Activated naive CD8-positive, alpha-beta T cell treated with anti-CD3 and anti-CD28 coated beads, Interleukin-2, amount 50 U/mL, for 24 hours (primary cell): ENCODE measurements at regions not wholly inside any gene's neighbourhood (a gene's known extent, or its start where the extent isn't known, plus 50 kb on each side); places are given as distances from the start of the nearest gene placed in this dataset.

Source experiments
- ATAC-seq: fragments of 150-1000 bp; cut with Tn5 transposase; one replicate; pipeline ENCODE4 v1.10.0; 2021
- DNase-seq: peaks from one replicate; pipeline ENCODE4 v3.0.0; 2021
- H3K27ac Mint-ChIP-seq: one replicate; pipeline ENCODE4 v1.8.0; 2021; ENCODE audit warnings: mild to moderate bottlenecking, mixed read lengths
- H3K27me3 Mint-ChIP-seq: one replicate; pipeline ENCODE4 v1.8.0; 2021; ENCODE audit warnings: mixed read lengths
- H3K36me3 Mint-ChIP-seq: one replicate; pipeline ENCODE4 v1.8.0; 2021; ENCODE audit warnings: low read depth, mixed read lengths
- H3K4me1 Mint-ChIP-seq: one replicate; pipeline ENCODE4 v1.8.0; 2021; ENCODE audit warnings: mixed read lengths
- H3K4me3 Mint-ChIP-seq: one replicate; pipeline ENCODE4 v1.8.0; 2021; ENCODE audit warnings: mild to moderate bottlenecking, moderate library complexity, mixed read lengths
- H3K9me3 Mint-ChIP-seq: one replicate; pipeline ENCODE4 v1.8.0; 2021; ENCODE audit warnings: mixed read lengths

DNA sequence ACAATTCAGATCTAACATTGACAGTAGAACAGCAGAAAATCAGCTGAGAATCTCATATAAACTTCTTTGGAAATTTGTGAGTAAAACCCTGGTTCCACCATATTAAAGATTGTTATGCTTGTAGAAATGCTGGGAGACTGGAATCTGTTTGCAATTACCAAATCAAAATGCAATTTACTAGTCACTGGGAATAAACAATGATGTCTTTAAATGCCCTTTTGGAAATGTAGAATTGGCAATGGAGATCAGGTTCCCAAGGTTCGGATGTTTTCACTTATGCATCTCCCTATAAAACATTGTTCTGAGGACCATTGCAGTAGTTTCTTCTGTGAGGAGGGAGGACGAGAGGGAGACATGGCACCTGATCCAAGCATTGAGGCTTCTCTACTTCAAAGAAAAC, 384.4 kb downstream of the TMEM167A start:
- H3K27me3 Mint-ChIP-seq: peaks cover 2% of the 10 kb centered on the region
- ATAC-seq (no peak), DNase-seq (no peak)
- H3K4me3 Mint-ChIP-seq: no peak overlapping the region
- no peaks in the 10 kb centered on the region for H3K4me1 Mint-ChIP-seq
- no peak overlapping the region for H3K27ac Mint-ChIP-seq
- H3K9me3 Mint-ChIP-seq: no peaks in the 10 kb centered on the region
- no peaks in the 10 kb centered on the region for H3K36me3 Mint-ChIP-seq

DNA sequence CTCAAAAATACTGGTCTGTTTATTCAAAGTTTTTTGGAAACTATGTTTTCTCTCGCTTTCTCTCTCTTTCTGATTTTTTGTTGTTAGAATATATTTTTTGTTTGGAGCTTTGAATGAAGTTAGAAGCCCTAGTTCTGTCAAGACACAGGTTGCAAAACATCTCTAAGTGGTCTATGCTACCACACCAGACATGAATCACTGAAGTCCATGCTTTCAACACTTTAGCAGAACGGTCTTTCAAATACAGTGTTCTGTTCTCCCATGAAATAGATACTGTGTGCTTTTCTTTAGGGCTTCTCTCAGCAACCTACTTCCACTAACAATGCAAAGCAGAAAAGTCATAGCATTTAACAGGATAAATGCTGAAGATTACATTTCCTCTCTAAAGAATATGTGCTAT, 392.5 kb downstream of the TMEM167A start:
- no peak for DNase-seq
- H3K36me3 Mint-ChIP-seq: no peaks in the 10 kb centered on the region
- no peaks in the 10 kb centered on the region for H3K27me3 Mint-ChIP-seq
- H3K4me3 Mint-ChIP-seq: no peak overlapping the region
- no peaks in the 10 kb centered on the region for H3K4me1 Mint-ChIP-seq
- no peak for ATAC-seq
- H3K9me3 Mint-ChIP-seq: peaks cover 7% of the 10 kb centered on the region
- no peak overlapping the region for H3K27ac Mint-ChIP-seq

- no peak for DNase-seq
- ATAC-seq: no peak
- Mint-ChIP-seq H3K9me3 (peaks cover 7% of the 10 kb centered on the region), H3K27me3 (no peaks in the 10 kb centered on the region), H3K27ac (no peak overlapping the region), H3K4me1 (no peaks in the 10 kb centered on the region), H3K36me3 (no peaks in the 10 kb centered on the region), H3K4me3 (no peak overlapping the region)
Observed at GRCh38 chr5:82684165-82684564, 393.0 kb downstream of the TMEM167A start.

- ATAC-seq: no peak
- H3K9me3 Mint-ChIP-seq: peaks cover 14% of the 10 kb centered on the region
- H3K27ac Mint-ChIP-seq: no peak overlapping the region
- peaks cover 7% of the 10 kb centered on the region for H3K36me3 Mint-ChIP-seq
- no peak overlapping the region for H3K4me3 Mint-ChIP-seq
- peaks cover 22% of the 10 kb centered on the region for H3K4me1 Mint-ChIP-seq
- no peak for DNase-seq
- H3K27me3 Mint-ChIP-seq: peaks cover 5% of the 10 kb centered on the region
Observed at GRCh38 chr5:82679660-82680059, 397.5 kb downstream of the TMEM167A start.

GRCh38 chr5:82676661-82677060, 398.5 kb upstream of the RPS23 start:
- peak overlapping the region; percentile 88 for H3K27ac Mint-ChIP-seq
- H3K9me3 Mint-ChIP-seq: peaks cover 24% of the 10 kb centered on the region
- DNase-seq (no peak), ATAC-seq (peak; percentile 94)
- peaks cover 7% of the 10 kb centered on the region for H3K36me3 Mint-ChIP-seq
- peaks cover 7% of the 10 kb centered on the region for H3K27me3 Mint-ChIP-seq
- H3K4me3 Mint-ChIP-seq: peak overlapping the region; percentile 56
- peaks cover 37% of the 10 kb centered on the region for H3K4me1 Mint-ChIP-seq

GRCh38 chr5:82674671-82675070, 396.5 kb upstream of the RPS23 start:
- Mint-ChIP-seq H3K27ac (no peak overlapping the region), H3K27me3 (peaks cover 7% of the 10 kb centered on the region), H3K4me3 (no peak overlapping the region), H3K36me3 (peaks cover 7% of the 10 kb centered on the region), H3K9me3 (peaks cover 22% of the 10 kb centered on the region), H3K4me1 (peaks cover 37% of the 10 kb centered on the region)
- ATAC-seq: no peak
- no peak for DNase-seq

DNA sequence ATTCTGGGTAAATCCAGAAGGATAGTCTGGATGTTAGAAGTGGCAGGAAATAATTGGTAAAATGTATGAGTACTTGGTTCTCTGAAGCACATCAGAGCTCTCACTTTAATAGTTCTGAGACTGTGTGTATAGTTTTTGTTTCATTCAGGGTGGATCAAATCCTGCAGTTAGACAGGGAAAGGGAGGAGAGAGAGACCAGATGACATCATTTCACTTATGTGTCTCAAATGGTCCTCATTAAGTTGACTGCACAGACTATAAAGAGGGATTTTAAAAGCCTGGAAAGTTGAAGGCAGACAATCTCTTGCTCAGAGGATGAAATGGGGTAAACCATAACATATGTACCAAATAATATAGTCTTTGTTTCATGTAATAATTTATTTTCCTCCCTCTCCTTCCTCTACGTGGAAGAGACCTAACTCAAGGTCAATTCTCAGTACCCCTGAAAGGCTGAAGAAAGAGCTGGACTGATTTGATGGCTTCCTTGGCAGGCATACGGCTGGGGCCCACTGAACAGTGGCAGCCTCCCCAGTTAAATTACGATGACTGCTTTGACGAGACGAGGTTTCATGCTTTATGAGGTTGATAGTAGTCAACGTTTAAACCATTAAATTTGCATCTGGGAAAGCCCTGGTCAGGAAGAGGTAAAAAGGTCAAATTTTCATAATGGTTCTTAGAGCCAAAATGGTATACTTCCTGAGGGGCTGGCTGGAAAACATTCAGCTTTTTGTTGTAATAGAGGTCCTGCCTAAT, 395.1 kb upstream of the RPS23 start:
- DNase-seq (peak; percentile 6), ATAC-seq (peak; percentile 58)
- no peak overlapping the region for H3K27ac Mint-ChIP-seq
- peaks cover 7% of the 10 kb centered on the region for H3K36me3 Mint-ChIP-seq
- H3K4me1 Mint-ChIP-seq: peaks cover 37% of the 10 kb centered on the region
- H3K9me3 Mint-ChIP-seq: peaks cover 22% of the 10 kb centered on the region
- H3K27me3 Mint-ChIP-seq: peaks cover 7% of the 10 kb centered on the region
- no peak overlapping the region for H3K4me3 Mint-ChIP-seq

GRCh38 chr5:82670692-82671091, 392.5 kb upstream of the RPS23 start:
- peaks cover 2% of the 10 kb centered on the region for H3K27me3 Mint-ChIP-seq
- H3K4me1 Mint-ChIP-seq: peaks cover 17% of the 10 kb centered on the region
- no peak overlapping the region for H3K27ac Mint-ChIP-seq
- peaks cover 2% of the 10 kb centered on the region for H3K36me3 Mint-ChIP-seq
- no peak overlapping the region for H3K4me3 Mint-ChIP-seq
- DNase-seq (no peak), ATAC-seq (no peak)
- peaks cover 15% of the 10 kb centered on the region for H3K9me3 Mint-ChIP-seq

DNA sequence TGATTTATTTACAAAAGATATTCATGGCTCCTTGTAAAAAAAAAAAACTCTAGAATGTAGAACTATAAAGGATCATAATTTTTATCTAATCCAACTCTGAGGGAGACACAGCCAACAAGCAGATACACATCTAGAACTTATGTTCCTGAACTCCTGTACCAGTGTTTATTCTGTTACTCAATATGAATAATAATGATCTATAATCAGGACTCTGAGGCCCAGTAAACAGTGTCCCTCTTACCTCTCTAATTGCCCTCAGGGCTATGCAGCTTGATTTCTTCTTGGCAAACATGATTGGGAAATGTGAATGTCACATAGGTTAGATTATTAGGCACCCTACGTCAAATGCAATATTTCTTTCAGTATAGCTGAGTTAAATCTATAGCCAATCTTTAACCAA, 391.6 kb upstream of the RPS23 start:
- no peak for DNase-seq
- peaks cover 15% of the 10 kb centered on the region for H3K9me3 Mint-ChIP-seq
- peaks cover 15% of the 10 kb centered on the region for H3K4me1 Mint-ChIP-seq
- H3K4me3 Mint-ChIP-seq: no peak overlapping the region
- H3K36me3 Mint-ChIP-seq: no peaks in the 10 kb centered on the region
- ATAC-seq: no peak
- no peak overlapping the region for H3K27ac Mint-ChIP-seq
- H3K27me3 Mint-ChIP-seq: peaks cover 2% of the 10 kb centered on the region

- ATAC-seq (no peak), DNase-seq (no peak)
- Mint-ChIP-seq H3K27ac (no peak overlapping the region), H3K4me1 (no peaks in the 10 kb centered on the region), H3K27me3 (no peaks in the 10 kb centered on the region), H3K36me3 (no peaks in the 10 kb centered on the region), H3K4me3 (no peak overlapping the region), H3K9me3 (no peaks in the 10 kb centered on the region)
Observed at GRCh38 chr5:82666312-82666711, 388.2 kb upstream of the RPS23 start.

DNA sequence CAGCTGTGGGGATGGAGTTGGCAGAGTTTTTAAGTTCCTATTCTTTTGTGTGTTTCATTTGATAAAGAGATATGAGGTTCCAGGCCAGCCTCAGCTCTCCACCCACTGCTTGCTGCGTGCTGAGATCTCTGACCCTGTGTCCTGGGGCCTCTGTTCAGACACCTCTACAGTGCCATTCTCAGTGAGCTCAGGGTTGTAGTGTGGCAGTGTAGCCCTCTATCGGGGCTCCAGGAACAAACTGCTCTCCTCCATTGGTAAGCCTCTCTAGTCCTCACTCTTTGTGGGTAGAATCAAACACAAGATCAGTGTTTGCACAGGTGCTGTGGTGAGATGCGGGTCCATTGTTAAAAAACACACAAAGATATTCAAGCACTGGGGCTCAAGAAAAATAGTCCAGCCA, 386.6 kb upstream of the RPS23 start:
- H3K27ac Mint-ChIP-seq: no peak overlapping the region
- H3K36me3 Mint-ChIP-seq: no peaks in the 10 kb centered on the region
- no peaks in the 10 kb centered on the region for H3K27me3 Mint-ChIP-seq
- no peaks in the 10 kb centered on the region for H3K4me1 Mint-ChIP-seq
- H3K4me3 Mint-ChIP-seq: no peak overlapping the region
- DNase-seq (no peak), ATAC-seq (no peak)
- H3K9me3 Mint-ChIP-seq: no peaks in the 10 kb centered on the region

GRCh38 chr5:82663225-82663624, 385.1 kb upstream of the RPS23 start:
- Mint-ChIP-seq H3K4me1 (no peaks in the 10 kb centered on the region), H3K36me3 (no peaks in the 10 kb centered on the region), H3K27me3 (no peaks in the 10 kb centered on the region), H3K4me3 (no peak overlapping the region), H3K9me3 (no peaks in the 10 kb centered on the region), H3K27ac (no peak overlapping the region)
- ATAC-seq: no peak
- DNase-seq: no peak

DNA sequence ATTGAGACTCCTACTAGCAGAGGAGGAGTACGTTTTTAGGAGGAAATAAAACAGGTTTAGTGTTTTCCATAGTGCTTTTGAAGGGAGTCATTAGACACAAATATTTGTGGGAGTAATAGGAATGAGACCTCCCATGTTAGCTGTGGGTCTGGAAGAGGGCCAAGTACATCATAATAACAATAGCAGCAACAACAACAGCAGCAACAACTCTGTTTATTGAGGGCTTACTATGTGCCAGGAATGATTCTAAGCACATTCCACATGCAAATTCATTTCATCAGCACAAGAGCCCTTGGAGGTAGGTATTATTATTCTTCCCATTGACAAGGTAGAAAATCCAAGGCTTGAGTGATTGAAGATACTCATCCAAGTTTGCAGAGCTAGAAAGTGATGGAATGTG, 384.2 kb upstream of the RPS23 start:
- no peaks in the 10 kb centered on the region for H3K36me3 Mint-ChIP-seq
- H3K27me3 Mint-ChIP-seq: no peaks in the 10 kb centered on the region
- DNase-seq (no peak), ATAC-seq (no peak)
- no peak overlapping the region for H3K4me3 Mint-ChIP-seq
- H3K4me1 Mint-ChIP-seq: no peaks in the 10 kb centered on the region
- no peaks in the 10 kb centered on the region for H3K9me3 Mint-ChIP-seq
- H3K27ac Mint-ChIP-seq: no peak overlapping the region

DNA sequence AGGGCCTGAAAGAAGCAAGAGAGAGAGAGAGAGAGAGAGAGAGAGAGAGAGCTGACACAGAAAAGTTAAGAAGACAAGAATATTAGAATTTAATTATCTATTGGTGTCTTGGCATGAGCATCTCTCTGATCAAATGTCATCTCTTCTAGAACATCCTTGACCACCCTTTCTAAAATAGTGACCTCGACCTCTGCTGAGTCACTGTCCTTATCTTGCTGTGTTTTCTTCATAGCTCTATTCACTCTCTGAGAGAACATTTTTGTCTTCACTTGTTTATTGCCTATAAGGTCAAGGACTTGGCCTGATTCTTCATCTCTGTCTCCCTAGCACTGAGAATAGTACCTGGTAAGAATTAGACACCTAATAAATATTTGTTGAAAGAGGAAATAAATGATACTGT, 383.8 kb upstream of the RPS23 start:
- DNase-seq: no peak
- ATAC-seq: no peak
- Mint-ChIP-seq H3K4me1 (no peaks in the 10 kb centered on the region), H3K27ac (no peak overlapping the region), H3K27me3 (no peaks in the 10 kb centered on the region), H3K9me3 (no peaks in the 10 kb centered on the region), H3K36me3 (no peaks in the 10 kb centered on the region), H3K4me3 (no peak overlapping the region)

DNA sequence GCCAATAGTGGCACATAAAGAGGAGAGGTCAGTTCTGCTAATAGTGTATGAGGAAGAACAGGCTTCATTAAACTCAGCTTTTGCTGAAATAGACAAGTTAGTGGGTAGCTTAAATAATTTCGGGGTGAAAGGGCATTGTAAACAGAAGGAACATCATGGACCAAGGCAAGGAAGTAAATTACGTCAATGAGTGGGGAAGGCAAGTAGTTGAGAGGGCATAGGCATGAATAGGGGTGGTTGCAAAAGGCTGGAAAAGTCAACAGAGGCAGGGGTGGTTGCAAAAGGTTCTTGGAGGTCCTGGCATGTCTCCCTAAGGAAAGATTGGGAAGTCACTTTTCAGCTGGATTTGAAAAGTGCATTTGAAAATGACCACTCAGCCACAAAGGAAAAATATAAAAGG, 383.3 kb upstream of the RPS23 start:
- DNase-seq: no peak
- H3K36me3 Mint-ChIP-seq: no peaks in the 10 kb centered on the region
- H3K9me3 Mint-ChIP-seq: no peaks in the 10 kb centered on the region
- no peaks in the 10 kb centered on the region for H3K27me3 Mint-ChIP-seq
- no peaks in the 10 kb centered on the region for H3K4me1 Mint-ChIP-seq
- no peak overlapping the region for H3K4me3 Mint-ChIP-seq
- no peak overlapping the region for H3K27ac Mint-ChIP-seq
- ATAC-seq: no peak

DNA sequence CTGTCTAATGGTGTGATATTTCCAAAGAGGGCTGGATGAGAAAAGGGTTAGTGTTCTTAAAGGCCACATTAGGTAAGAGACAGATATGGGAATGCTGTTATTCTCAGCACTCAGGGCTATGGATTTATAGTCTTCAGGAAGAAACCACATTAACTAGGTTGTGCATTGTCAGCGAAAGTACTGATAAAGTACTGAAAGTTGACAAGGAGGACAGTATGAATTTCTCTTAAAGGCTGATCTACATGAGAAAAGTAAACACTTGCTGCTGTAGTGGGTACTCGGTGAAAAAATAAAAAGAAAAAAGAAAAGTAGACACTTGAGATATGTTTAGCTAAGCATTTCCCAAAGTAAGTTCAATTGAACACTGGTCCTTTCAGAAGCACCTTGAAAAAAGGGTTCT, 381.0 kb upstream of the RPS23 start:
- DNase-seq (no peak), ATAC-seq (no peak)
- Mint-ChIP-seq H3K4me1 (no peaks in the 10 kb centered on the region), H3K27ac (no peak overlapping the region), H3K36me3 (no peaks in the 10 kb centered on the region), H3K27me3 (no peaks in the 10 kb centered on the region), H3K4me3 (no peak overlapping the region), H3K9me3 (no peaks in the 10 kb centered on the region)
